DND-41 (cell line): ENCODE measurements at regions not wholly inside any gene's neighbourhood (a gene's known extent, or its start where the extent isn't known, plus 50 kb on each side); places are given as distances from the start of the nearest gene placed in this dataset.

Experiments used
- CTCF ChIP-seq: IDR thresholded peaks from 2 replicates; pipeline ENCODE4 v1.5.1; 2012; ENCODE audit warnings: borderline replicate concordance, low read length, moderate library complexity, mild to moderate bottlenecking; ENCODE audit not compliant: poor library complexity, severe bottlenecking; ENCODE audit errors: extremely low read depth
- EZH2 ChIP-seq: IDR thresholded peaks from 3 replicates; pipeline ENCODE4 v1.6.1; 2012; ENCODE audit warnings: borderline replicate concordance, low read depth, mild to moderate bottlenecking, moderate library complexity, low read length, inconsistent platforms; ENCODE audit not compliant: severe bottlenecking

- TF ChIP-seq CTCF (no peak), EZH2 (no peak)
Measured at GRCh38 chr5:88113429-88113828, 155.2 kb downstream of the TMEM161B start.
